Stimulated activated CD4-positive, alpha-beta T cell treated with anti-CD3 and anti-CD28 coated beads, Interleukin-15, amount 100 ng/mL, for 48 hours (primary cell): ENCODE measurements at regions not wholly inside any gene's neighbourhood (a gene's known extent, or its start where the extent isn't known, plus 50 kb on each side); places are given as distances from the start of the nearest gene placed in this dataset.
"Not testable (repeated sequence)": the region's sequence is repeated elsewhere in the genome, so short reads cannot be mapped to it uniquely, and the experiment has no call there.

Experiments
- DNase-seq, 2 donors: peaks; one replicate each; pipeline ENCODE4 v3.0.0-alpha.2; 2020; ENCODE audit warnings: low read depth in 2 of 2

GRCh38 chr6:155770313-155770712 lies 314.7 kb upstream of the NOX3 start:
- no peak for DNase-seq

DNA sequence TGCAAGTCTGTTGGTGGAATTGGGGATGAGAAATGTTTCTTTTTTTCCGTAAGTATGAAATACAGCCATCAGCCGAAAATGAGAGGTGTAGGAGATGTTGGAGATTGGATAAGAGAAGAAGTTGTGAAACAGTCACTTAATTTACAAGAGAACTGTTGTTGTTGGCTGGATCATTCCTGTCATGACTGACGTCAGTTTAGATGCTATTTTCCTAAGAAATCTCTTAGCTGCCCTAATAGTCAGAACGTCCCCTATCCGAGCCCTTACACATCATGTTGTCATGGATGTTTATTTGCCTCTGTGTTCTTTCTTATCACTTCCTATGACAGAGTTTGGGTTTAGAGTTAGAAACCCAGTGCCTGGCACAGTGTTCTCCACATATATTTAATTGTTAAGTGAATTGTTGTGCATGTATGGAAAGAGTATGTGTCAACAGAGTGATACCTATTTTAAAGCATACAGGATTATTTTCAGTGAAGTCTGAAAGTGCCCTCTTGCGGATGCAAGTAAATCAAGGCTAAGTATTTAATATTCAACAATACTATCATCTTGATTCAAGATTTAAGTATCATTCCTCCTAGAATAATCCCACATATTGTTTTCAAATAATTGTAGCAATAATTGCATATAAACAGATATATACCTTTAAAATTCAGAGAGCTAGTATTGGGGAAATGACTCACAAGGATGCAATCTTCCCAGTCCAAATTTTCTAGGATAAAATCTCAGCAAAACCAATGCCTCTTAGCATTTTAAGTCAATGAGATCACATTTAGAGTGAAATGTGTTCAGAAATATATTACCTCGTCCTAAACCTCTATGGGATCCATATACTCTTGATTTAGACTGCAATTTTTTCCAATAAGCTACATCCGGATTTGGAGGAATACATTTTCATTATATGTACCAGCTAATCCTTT lies 309.9 kb upstream of the NOX3 start:
- DNase-seq = no peak

DNA sequence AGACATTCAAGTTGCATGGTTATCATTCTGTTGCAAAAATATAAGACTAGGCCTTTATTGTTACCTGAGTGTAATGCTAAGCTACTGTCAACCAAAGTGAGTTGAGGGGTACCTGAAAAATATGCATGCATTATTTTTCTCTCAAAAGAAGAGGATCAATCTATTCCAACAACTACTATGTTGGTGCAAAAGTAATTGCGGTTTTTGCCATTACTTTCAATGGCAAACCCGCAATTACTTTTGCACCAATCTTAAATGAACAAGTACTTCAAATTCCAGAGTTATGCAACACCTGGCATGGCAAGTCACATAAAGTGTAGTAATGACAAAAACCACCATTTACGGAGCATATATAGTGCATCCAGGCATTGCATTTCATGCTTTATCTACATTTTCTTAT lies 307.0 kb upstream of the NOX3 start:
- no peak for DNase-seq

- no peak for DNase-seq
These were observed 299.8 kb upstream of the NOX3 start for GRCh38 chr6:155755452-155755851.

DNA sequence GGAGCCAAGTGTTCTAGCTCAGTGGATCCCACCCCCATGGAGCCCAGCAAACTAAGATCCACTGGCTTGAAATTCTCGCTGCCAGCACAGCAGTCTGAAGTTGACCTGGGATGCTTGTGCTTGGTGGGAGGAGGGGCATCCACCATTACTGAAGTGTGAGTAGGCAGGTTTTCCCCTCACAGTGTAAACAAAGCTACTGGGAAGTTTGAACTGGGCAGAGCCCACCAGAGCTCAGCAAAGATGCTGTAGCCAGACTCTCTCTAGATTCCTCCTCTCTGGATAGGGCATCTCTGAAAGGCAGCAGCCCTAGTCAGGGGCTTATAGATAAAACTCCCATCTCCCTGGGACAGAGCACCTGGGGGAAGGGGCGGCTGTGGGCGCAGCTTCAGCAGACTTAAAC lies 293.1 kb upstream of the NOX3 start:
- DNase-seq = not testable (repeated sequence)

DNA sequence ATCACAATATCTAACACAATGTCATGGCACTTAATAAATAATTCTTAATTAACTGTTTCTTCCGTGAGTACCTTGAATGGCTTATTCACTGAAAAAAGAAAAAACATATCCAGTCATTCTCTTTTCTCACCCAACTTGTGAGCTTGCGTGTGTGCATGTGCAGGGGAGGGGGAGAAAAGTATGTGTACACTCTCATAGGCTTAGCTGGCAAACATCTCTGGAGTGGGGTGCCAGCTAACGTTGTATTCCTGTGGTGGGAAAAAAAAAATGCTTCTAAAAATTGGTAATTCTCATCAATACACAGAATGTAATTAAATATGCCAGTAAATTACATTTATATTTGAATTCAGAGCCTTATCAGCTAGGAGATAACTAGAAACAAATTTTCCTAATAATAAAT lies 291.9 kb upstream of the NOX3 start:
- DNase-seq = no peak

GRCh38 chr6:155740781-155741399 lies 285.3 kb upstream of the NOX3 start:
- DNase-seq = no peak

DNA sequence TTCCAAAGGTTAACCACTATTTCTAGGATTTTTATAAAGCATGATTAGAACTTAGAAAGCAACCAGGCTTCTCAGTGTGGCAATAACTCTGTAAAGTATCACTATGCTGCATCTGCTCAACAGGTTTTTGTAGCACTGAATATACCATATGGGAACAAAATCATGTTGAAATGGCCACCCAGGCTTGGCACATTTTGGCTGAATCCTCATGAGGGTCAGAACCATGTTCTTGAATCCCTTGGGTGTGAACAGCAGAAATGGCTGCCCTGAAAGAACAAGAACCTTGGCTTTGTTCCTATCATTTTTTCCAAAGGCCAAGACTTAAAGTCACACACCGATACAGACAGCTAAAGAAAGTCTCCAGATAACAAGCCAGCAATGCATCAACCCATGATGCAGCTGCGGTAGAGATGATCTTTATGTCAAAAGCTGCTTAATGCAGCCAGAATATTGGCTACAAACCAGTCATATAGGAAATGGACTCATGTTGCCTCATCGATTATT lies 283.0 kb upstream of the NOX3 start:
- no peak for DNase-seq

DNA sequence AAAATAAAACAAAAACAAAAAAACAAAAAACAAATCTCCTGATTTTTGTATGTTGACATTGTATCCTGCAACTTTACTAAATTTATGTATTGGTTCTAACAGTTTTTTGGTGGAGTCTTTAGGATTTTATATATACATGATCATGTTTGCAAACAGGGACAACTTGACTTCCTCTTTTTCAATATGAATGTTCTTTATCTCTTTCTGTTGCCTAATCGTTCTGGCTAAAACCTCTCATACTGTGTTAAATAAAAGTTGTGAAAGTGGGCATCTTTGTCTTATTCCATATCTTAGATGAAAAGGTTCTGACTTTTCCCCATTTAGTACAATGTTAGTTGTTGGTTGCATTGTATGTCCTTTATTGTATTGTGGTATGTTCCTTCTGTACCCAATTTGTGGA lies 261.7 kb upstream of the NOX3 start:
- DNase-seq = no peak

- DNase-seq = no peak
These were observed 255.1 kb upstream of the NOX3 start for GRCh38 chr6:155710704-155711103.

DNA sequence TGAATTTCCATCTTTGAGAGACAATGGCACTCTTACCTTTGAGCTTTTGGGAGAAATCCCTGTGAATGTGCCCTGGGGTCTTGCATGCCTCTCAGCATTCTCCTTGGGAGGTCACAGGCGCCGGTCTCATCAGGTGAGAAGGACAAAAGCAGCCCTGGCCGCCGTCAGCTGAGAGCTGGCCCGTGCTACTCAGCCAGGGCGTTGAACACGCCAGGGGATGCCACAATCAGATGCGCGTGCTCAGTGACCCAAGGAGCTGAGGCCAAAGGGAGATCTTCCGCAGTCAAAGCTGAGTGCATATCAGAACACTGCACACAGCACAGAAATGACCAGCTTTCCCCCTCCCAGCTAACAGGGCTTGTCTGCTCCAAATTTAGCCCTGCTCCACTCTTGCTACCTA lies 253.6 kb upstream of the NOX3 start:
- no peak for DNase-seq

- no peak for DNase-seq
These were observed 252.5 kb upstream of the NOX3 start for GRCh38 chr6:155708100-155708499.

GRCh38 chr6:155706806-155707205 lies 251.2 kb upstream of the NOX3 start:
- no peak for DNase-seq

DNA sequence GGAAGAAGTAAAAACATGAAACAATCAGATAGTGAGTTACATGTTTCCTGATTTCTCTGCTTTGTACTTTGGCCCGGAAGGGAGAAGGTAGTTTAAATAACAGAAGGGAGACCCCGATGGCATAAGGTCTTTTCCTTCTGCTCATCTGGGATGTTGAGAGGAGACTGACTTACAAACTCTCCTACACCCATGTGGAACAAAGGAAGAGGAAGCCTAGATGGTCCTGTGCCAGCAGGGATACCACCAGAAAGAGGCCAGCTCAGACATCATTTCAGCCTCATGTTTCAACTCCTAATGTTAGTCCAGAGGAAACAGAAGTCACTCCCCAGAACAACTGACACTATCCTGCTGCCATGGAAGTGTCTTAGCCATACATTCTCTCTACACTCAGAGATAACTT lies 250.7 kb upstream of the NOX3 start:
- DNase-seq = no peak

GRCh38 chr6:155701342-155701741 lies 245.7 kb upstream of the NOX3 start:
- DNase-seq = no peak

- no peak for DNase-seq
These were observed 239.9 kb upstream of the NOX3 start for GRCh38 chr6:155695495-155695894.

GRCh38 chr6:155694419-155694790 lies 238.8 kb upstream of the NOX3 start:
- DNase-seq = no peak

- no peak for DNase-seq
These were observed 238.2 kb upstream of the NOX3 start for GRCh38 chr6:155693573-155694418.

DNA sequence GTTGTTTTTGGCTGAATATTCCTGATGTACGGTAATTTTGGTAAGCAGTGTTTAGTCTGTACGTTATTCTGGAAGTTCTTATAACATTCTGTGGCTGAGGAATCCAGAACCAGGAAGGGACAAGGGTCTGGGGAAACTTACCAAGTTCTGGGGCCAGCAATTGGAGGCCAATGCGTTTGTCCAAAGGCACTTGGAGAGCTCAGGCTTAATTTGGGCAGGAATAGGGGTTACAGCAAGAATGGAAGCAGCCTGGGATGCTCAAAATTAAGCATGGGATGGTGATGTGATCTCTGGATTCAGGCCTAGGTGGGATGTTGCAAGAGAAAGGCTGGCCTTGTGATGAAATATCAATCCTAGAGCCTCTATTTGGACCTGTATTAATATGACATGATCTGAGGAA lies 235.2 kb upstream of the NOX3 start:
- DNase-seq = no peak

DNA sequence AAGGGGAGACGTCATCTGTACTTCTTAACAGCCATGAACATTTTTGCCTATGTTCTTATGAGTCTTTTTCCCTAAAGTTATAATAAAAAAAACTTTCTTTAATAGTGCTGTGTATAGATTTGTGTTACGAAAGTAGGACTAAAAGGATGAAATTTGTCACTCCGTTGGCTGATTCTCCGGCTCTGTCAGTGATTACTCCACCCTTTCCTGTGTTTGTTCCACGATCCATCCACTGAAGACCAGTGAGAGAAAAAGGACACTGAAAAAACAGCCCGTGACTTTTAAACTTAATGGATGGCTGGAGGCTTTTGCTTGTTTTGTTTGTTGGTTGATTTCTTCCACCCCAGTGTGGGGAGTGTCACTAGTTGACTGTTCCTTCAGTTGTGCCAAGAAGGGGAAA lies 232.0 kb upstream of the NOX3 start:
- DNase-seq = no peak

DNA sequence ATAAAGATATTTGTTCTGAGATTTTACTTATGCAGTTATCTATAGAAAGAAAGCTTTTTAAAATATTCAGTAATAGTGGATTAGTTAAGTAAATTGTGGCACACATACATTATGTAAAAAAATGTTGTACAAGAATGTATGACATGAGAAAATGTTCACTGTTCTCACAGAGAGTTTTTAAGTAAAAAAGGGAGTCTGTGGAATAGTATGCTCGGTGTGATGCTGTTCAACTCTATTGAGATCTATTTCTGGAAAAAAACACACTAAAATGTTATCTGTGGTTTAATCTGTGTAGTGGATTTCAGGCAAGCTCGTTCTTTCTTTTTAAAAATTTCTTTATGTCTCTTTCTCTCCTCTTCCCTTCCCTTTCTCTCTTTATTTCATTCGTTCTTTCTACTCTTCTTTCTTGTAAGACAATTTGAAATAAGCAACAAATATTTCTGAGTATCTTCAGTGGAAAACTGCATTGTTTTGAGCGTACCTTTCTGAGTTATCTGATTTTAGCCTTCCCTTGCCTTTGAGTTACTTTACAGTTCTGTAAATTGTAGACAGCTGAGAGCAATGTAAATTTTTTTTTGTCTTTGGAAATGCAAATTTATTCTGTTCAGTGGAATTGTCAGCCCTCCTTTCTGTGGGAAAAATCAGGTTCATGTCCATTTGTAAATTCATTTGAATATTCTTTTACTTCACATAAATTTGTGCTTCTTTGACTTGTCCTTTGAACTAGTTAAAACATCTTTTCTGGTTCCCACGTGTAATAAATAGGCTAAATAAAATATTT lies 229.0 kb upstream of the NOX3 start:
- no peak for DNase-seq

- DNase-seq = no peak
These were observed 222.7 kb upstream of the NOX3 start for GRCh38 chr6:155678361-155678760.
